ENCODE measurements at regions not wholly inside any gene's neighbourhood (a gene's known extent, or its start where the extent isn't known, plus 50 kb on each side); places are given as distances from the start of the nearest gene placed in this dataset.
"Not testable (repeated sequence)": the region's sequence is repeated elsewhere in the genome, so short reads cannot be mapped to it uniquely, and the experiment has no call there.

DNA sequence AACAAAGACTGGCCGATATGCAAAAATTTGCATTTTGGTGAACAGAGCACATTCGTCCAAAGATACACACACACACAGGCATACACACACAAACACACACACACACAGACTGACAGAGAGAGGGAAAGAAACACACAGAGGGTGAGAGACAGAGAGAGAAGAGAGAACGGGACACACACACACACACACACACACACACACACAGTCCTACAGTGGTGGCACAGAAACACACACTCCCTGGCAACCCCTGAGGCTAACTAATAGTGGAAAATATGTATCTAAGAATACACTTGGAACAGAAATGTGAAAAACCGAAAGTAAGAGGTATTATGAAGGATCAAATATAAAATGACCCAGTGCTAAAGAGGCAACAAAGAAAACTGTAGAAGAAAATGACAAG is 919.9 kb upstream of the DEFB115 start:
- H3K36me3 ChIP-seq (ENCODE audit: control insufficient read depth, insufficient read depth, low read length); H3K4me3 ChIP-seq (ENCODE audit: low read depth, low read length); H3K27me3 ChIP-seq (ENCODE audit: control insufficient read depth, insufficient read depth, low read length); H3K9me3 ChIP-seq (ENCODE audit: control insufficient read depth, insufficient read depth, low read length); H3K4me1 ChIP-seq (ENCODE audit: control insufficient read depth, insufficient read depth, low read length); H3K27ac ChIP-seq (ENCODE audit: low read depth, low read length); H3K9ac ChIP-seq (ENCODE audit: low read depth, low read length): not testable (repeated sequence)

DNA sequence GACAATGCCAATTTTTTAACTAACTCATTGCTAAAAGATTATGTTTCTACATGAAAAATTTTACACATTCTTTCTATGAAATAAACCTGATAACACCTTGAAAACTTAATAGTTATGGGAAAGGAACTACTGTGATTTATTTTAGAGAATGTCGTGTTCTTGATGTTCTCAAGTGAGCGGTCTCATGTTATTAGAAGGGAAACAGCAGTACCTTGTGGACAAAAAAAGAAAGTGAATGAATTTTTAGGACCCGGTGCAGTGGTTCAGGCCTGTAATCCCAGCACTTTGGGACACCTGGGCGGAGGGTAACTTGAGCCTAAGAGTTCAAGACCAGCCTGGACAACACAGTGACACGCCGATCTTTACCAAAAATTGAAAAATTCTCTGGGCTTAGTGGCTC is 908.5 kb upstream of the DEFB115 start:
- not testable (repeated sequence) for H3K27me3 ChIP-seq (ENCODE audit: control insufficient read depth, insufficient read depth, low read length); H3K4me3 ChIP-seq (ENCODE audit: low read depth, low read length)

DNA sequence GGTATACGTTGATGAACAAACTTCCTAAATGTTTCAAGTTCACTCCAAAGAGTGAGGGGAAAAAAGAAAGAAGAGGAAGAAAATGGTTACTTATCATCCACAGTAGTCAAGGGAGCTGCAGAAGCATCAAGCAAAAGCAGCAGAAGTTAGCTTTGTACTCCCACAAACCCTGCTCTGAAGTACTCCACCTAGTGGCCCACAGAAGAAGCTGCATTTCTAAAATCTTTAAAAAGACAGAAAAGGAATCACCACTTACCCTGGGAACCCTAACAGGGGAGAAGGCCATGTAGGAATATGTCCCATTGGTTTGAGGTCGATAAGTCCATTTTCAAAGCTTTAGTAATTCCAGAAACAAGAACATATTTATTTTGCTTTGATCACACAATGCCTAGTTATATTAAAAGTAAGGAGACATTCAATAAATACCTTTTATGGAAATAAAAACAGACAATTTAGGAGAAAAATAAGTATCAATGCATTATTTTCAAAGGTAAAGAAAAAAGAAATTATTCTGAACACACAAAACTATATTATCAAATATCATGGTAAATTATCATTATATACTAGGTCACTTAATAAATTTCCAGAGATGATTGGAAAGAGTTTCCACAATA is 900.5 kb upstream of the DEFB115 start:
- not testable (repeated sequence) for H3K4me3 ChIP-seq (ENCODE audit: low read depth, low read length); H3K27ac ChIP-seq (ENCODE audit: low read depth, low read length); H3K27me3 ChIP-seq (ENCODE audit: control insufficient read depth, insufficient read depth, low read length)

More for the DNA sequence above, 908.5 kb upstream of the DEFB115 start:
- not testable (repeated sequence) for H3K4me1 ChIP-seq (ENCODE audit: control insufficient read depth, insufficient read depth, low read length); H3K9ac ChIP-seq (ENCODE audit: low read depth, low read length); H3K27ac ChIP-seq (ENCODE audit: low read depth, low read length); H3K36me3 ChIP-seq (ENCODE audit: control insufficient read depth, insufficient read depth, low read length)
- H3K9me3 ChIP-seq (ENCODE audit: control insufficient read depth, insufficient read depth, low read length), result peaks cover 11% of the 10 kb centered on the region

GRCh38 chr20:30361756-30362155 is 895.7 kb upstream of the DEFB115 start:
- not testable (repeated sequence) for H3K4me3 ChIP-seq (ENCODE audit: low read depth, low read length); H3K9me3 ChIP-seq (ENCODE audit: control insufficient read depth, insufficient read depth, low read length); H3K36me3 ChIP-seq (ENCODE audit: control insufficient read depth, insufficient read depth, low read length); H3K27me3 ChIP-seq (ENCODE audit: control insufficient read depth, insufficient read depth, low read length); H3K27ac ChIP-seq (ENCODE audit: low read depth, low read length); H3K9ac ChIP-seq (ENCODE audit: low read depth, low read length); H3K4me1 ChIP-seq (ENCODE audit: control insufficient read depth, insufficient read depth, low read length)

More for the DNA sequence above, 900.5 kb upstream of the DEFB115 start:
- H3K9me3 ChIP-seq (ENCODE audit: control insufficient read depth, insufficient read depth, low read length); H3K9ac ChIP-seq (ENCODE audit: low read depth, low read length); H3K36me3 ChIP-seq (ENCODE audit: control insufficient read depth, insufficient read depth, low read length); H3K4me1 ChIP-seq (ENCODE audit: control insufficient read depth, insufficient read depth, low read length): not testable (repeated sequence)

DNA sequence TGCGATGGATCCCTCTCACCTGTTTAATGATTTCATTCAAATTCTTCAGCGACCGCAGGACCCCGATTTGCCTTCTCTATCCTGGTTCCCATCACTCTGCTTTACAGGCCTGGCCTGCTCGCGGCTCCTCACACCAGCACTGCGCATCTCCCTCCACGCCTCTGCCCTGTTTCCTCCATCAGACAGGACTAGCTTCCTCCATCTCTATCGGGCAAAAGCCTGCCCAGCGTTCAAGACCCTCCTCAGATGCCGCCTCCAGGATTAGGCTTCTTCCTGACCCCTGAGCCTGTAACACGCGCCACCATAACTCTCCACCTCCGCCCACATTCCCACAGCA is 881.1 kb upstream of the DEFB115 start:
- peak overlapping the region; percentile 95 for H3K4me3 ChIP-seq (ENCODE audit: low read depth, low read length)
- not testable (repeated sequence) for H3K27ac ChIP-seq (ENCODE audit: low read depth, low read length)

GRCh38 chr20:30376767-30377658 is 880.5 kb upstream of the DEFB115 start:
- H3K27ac ChIP-seq (ENCODE audit: low read depth, low read length), result peak overlapping the region; percentile 45
- H3K9me3 ChIP-seq (ENCODE audit: control insufficient read depth, insufficient read depth, low read length), result peaks cover 9% of the 10 kb centered on the region; the same call in 1 of the 2 replicates
- H3K9ac ChIP-seq (ENCODE audit: low read depth, low read length), result peak overlapping the region; percentile 70; the same call in 1 of the 2 replicates
- H3K36me3 ChIP-seq (ENCODE audit: control insufficient read depth, insufficient read depth, low read length), result no peaks in the 10 kb centered on the region
- H3K4me3 ChIP-seq (ENCODE audit: low read depth, low read length), result peak overlapping the region; percentile 95
- H3K4me1 ChIP-seq (ENCODE audit: control insufficient read depth, insufficient read depth, low read length), result no peaks in the 10 kb centered on the region
- no peaks in the 10 kb centered on the region for H3K27me3 ChIP-seq (ENCODE audit: control insufficient read depth, insufficient read depth, low read length)

More for the DNA sequence above, 881.1 kb upstream of the DEFB115 start:
- not testable (repeated sequence) for H3K36me3 ChIP-seq (ENCODE audit: control insufficient read depth, insufficient read depth, low read length); H3K27me3 ChIP-seq (ENCODE audit: control insufficient read depth, insufficient read depth, low read length); H3K4me1 ChIP-seq (ENCODE audit: control insufficient read depth, insufficient read depth, low read length); H3K9ac ChIP-seq (ENCODE audit: low read depth, low read length); H3K9me3 ChIP-seq (ENCODE audit: control insufficient read depth, insufficient read depth, low read length)

GRCh38 chr20:30378317-30378716 is 879.1 kb upstream of the DEFB115 start:
- not testable (repeated sequence) for H3K27ac ChIP-seq (ENCODE audit: low read depth, low read length); H3K4me3 ChIP-seq (ENCODE audit: low read depth, low read length); H3K9ac ChIP-seq (ENCODE audit: low read depth, low read length)

DNA sequence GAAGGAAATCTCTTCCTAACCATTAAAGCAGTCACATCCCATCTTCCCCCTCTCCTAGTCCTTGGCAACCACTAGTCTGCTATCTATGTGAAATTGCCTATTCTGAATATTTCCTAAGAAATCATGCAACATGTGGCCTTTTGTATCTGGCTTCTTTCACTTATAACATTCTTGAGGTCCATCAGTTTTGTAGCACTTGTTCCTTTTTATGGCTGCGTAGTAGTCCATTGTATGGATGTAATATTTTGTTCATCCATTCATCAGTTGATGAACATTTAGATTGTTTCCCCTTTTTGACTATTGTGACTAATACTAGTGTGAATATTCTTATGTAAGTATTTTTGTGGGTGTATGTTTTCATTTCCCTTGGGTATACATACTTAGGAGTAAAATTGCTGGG is 878.7 kb upstream of the DEFB115 start:
- not testable (repeated sequence) for H3K9me3 ChIP-seq (ENCODE audit: control insufficient read depth, insufficient read depth, low read length); H3K27ac ChIP-seq (ENCODE audit: low read depth, low read length); H3K4me1 ChIP-seq (ENCODE audit: control insufficient read depth, insufficient read depth, low read length); H3K9ac ChIP-seq (ENCODE audit: low read depth, low read length); H3K27me3 ChIP-seq (ENCODE audit: control insufficient read depth, insufficient read depth, low read length); H3K4me3 ChIP-seq (ENCODE audit: low read depth, low read length); H3K36me3 ChIP-seq (ENCODE audit: control insufficient read depth, insufficient read depth, low read length)

More at GRCh38 chr20:30378317-30378716, 879.1 kb upstream of the DEFB115 start:
- not testable (repeated sequence) for H3K9me3 ChIP-seq (ENCODE audit: control insufficient read depth, insufficient read depth, low read length); H3K4me1 ChIP-seq (ENCODE audit: control insufficient read depth, insufficient read depth, low read length); H3K36me3 ChIP-seq (ENCODE audit: control insufficient read depth, insufficient read depth, low read length); H3K27me3 ChIP-seq (ENCODE audit: control insufficient read depth, insufficient read depth, low read length)

GRCh38 chr20:30384841-30385240 is 872.6 kb upstream of the DEFB115 start:
- not testable (repeated sequence) for H3K36me3 ChIP-seq (ENCODE audit: control insufficient read depth, insufficient read depth, low read length); H3K9ac ChIP-seq (ENCODE audit: low read depth, low read length); H3K4me1 ChIP-seq (ENCODE audit: control insufficient read depth, insufficient read depth, low read length); H3K27ac ChIP-seq (ENCODE audit: low read depth, low read length); H3K27me3 ChIP-seq (ENCODE audit: control insufficient read depth, insufficient read depth, low read length); H3K9me3 ChIP-seq (ENCODE audit: control insufficient read depth, insufficient read depth, low read length); H3K4me3 ChIP-seq (ENCODE audit: low read depth, low read length)

GRCh38 chr20:30386099-30386498 is 871.4 kb upstream of the DEFB115 start:
- H3K27me3 ChIP-seq (ENCODE audit: control insufficient read depth, insufficient read depth, low read length); H3K9me3 ChIP-seq (ENCODE audit: control insufficient read depth, insufficient read depth, low read length); H3K27ac ChIP-seq (ENCODE audit: low read depth, low read length); H3K4me3 ChIP-seq (ENCODE audit: low read depth, low read length); H3K36me3 ChIP-seq (ENCODE audit: control insufficient read depth, insufficient read depth, low read length); H3K9ac ChIP-seq (ENCODE audit: low read depth, low read length); H3K4me1 ChIP-seq (ENCODE audit: control insufficient read depth, insufficient read depth, low read length): not testable (repeated sequence)

- H3K36me3 ChIP-seq (ENCODE audit: control insufficient read depth, insufficient read depth, low read length); H3K9ac ChIP-seq (ENCODE audit: low read depth, low read length); H3K4me1 ChIP-seq (ENCODE audit: control insufficient read depth, insufficient read depth, low read length); H3K27me3 ChIP-seq (ENCODE audit: control insufficient read depth, insufficient read depth, low read length); H3K4me3 ChIP-seq (ENCODE audit: low read depth, low read length); H3K9me3 ChIP-seq (ENCODE audit: control insufficient read depth, insufficient read depth, low read length); H3K27ac ChIP-seq (ENCODE audit: low read depth, low read length): not testable (repeated sequence)
These were observed 869.6 kb upstream of the DEFB115 start for GRCh38 chr20:30387823-30388222.
